ENCODE measurements at regions not wholly inside any gene's neighbourhood (a gene's known extent, or its start where the extent isn't known, plus 50 kb on each side); places are given as distances from the start of the nearest gene placed in this dataset.

- DNase-seq (ENCODE audit: low read depth in 2 of 3, low spot score in 1 of 3), result no peak
These were observed 689.6 kb upstream of the FOXG1 start for GRCh38 chr14:28077021-28077420.

- DNase-seq (ENCODE audit: low read depth in 2 of 3, low spot score in 1 of 3), result no peak
These were observed 683.2 kb upstream of the FOXG1 start for GRCh38 chr14:28083389-28083788.

- DNase-seq (ENCODE audit: low read depth in 2 of 3, low spot score in 1 of 3), result no peak
These were observed 678.5 kb upstream of the FOXG1 start for GRCh38 chr14:28088125-28088524.

- DNase-seq (ENCODE audit: low read depth in 2 of 3, low spot score in 1 of 3), result no peak
These were observed 669.0 kb upstream of the FOXG1 start for GRCh38 chr14:28097585-28097984.

GRCh38 chr14:28098856-28099255 lies 667.7 kb upstream of the FOXG1 start:
- no peak for DNase-seq (ENCODE audit: low read depth in 2 of 3, low spot score in 1 of 3)

- no peak for DNase-seq (ENCODE audit: low read depth in 2 of 3, low spot score in 1 of 3)
These were observed 664.6 kb upstream of the FOXG1 start for GRCh38 chr14:28102001-28102400.

- DNase-seq (ENCODE audit: low read depth in 2 of 3, low spot score in 1 of 3), result no peak
These were observed 663.8 kb upstream of the FOXG1 start for GRCh38 chr14:28102814-28103213.

GRCh38 chr14:28113311-28113710 lies 653.3 kb upstream of the FOXG1 start:
- no peak for DNase-seq (ENCODE audit: low read depth in 2 of 3, low spot score in 1 of 3)

GRCh38 chr14:28116716-28117115 lies 649.9 kb upstream of the FOXG1 start:
- DNase-seq (ENCODE audit: low read depth in 2 of 3, low spot score in 1 of 3), result no peak

- DNase-seq (ENCODE audit: low read depth in 2 of 3, low spot score in 1 of 3), result no peak
These were observed 646.7 kb upstream of the FOXG1 start for GRCh38 chr14:28119849-28120248.

- DNase-seq (ENCODE audit: low read depth in 2 of 3, low spot score in 1 of 3), result no peak
These were observed 646.2 kb upstream of the FOXG1 start for GRCh38 chr14:28120391-28120790.

GRCh38 chr14:28121512-28122297 lies 644.9 kb upstream of the FOXG1 start:
- DNase-seq (ENCODE audit: low read depth in 2 of 3, low spot score in 1 of 3), result no peak

- no peak for DNase-seq (ENCODE audit: low read depth in 2 of 3, low spot score in 1 of 3)
These were observed 635.8 kb upstream of the FOXG1 start for GRCh38 chr14:28130610-28131284.

GRCh38 chr14:28138341-28138740 lies 628.2 kb upstream of the FOXG1 start:
- no peak for DNase-seq (ENCODE audit: low read depth in 2 of 3, low spot score in 1 of 3)

GRCh38 chr14:28141662-28142061 lies 624.9 kb upstream of the FOXG1 start:
- no peak for DNase-seq (ENCODE audit: low read depth in 2 of 3, low spot score in 1 of 3)

GRCh38 chr14:28142400-28143015 lies 624.1 kb upstream of the FOXG1 start:
- no peak for DNase-seq (ENCODE audit: low read depth in 2 of 3, low spot score in 1 of 3)

- no peak for DNase-seq (ENCODE audit: low read depth in 2 of 3, low spot score in 1 of 3)
These were observed 623.3 kb upstream of the FOXG1 start for GRCh38 chr14:28143316-28143715.

- no peak for DNase-seq (ENCODE audit: low read depth in 2 of 3, low spot score in 1 of 3)
These were observed 614.7 kb upstream of the FOXG1 start for GRCh38 chr14:28151926-28152325.

GRCh38 chr14:28152453-28153044 lies 614.0 kb upstream of the FOXG1 start:
- no peak for DNase-seq (ENCODE audit: low read depth in 2 of 3, low spot score in 1 of 3)

- no peak for DNase-seq (ENCODE audit: low read depth in 2 of 3, low spot score in 1 of 3)
These were observed 609.2 kb upstream of the FOXG1 start for GRCh38 chr14:28157289-28157869.

Measured in stimulated activated CD4-positive, alpha-beta T cell treated with anti-CD3 and anti-CD28 coated beads, Interleukin-12 subunit alpha, Interleukin-12 subunit beta, amount 100 ng/mL, for 48 hours (primary cell).